ENCODE measurements at regions not wholly inside any gene's neighbourhood (a gene's known extent, or its start where the extent isn't known, plus 50 kb on each side); places are given as distances from the start of the nearest gene placed in this dataset.

DNA sequence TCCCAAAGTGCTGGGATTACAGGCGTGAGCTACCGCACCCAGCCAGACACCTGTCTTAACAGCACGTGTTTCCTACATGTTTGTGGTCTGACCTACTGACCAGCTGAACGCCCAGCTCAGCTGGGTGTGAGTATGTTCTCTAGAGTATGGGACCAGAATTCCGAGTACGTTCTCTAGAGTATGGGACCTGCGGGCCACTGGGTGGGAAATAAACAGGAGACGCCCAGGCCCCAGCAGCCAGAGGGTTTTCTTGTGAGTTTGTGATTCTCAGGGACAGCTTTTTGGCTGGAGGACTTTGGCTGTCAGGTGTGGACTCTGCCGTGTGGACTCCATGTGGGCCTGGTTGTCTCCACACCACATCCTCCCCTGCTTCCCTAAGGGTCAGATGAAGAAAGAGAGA, 87.3 kb downstream of the CHRD start:
- DNase-seq (no peak), ATAC-seq (no peak)
- H3K27me3 ChIP-seq (ENCODE audit: low read depth) = peaks cover 10% of the 10 kb centered on the region
- TF ChIP-seq, protein P1, sequence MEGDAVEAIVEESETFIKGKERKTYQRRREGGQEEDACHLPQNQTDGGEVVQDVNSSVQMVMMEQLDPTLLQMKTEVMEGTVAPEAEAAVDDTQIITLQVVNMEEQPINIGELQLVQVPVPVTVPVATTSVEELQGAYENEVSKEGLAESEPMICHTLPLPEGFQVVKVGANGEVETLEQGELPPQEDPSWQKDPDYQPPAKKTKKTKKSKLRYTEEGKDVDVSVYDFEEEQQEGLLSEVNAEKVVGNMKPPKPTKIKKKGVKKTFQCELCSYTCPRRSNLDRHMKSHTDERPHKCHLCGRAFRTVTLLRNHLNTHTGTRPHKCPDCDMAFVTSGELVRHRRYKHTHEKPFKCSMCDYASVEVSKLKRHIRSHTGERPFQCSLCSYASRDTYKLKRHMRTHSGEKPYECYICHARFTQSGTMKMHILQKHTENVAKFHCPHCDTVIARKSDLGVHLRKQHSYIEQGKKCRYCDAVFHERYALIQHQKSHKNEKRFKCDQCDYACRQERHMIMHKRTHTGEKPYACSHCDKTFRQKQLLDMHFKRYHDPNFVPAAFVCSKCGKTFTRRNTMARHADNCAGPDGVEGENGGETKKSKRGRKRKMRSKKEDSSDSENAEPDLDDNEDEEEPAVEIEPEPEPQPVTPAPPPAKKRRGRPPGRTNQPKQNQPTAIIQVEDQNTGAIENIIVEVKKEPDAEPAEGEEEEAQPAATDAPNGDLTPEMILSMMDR (IDR thresholded peaks at IDR 0.05) = no peak
- no peak overlapping the region for H3K4me3 ChIP-seq
- no peaks in the 10 kb centered on the region for H3K9me3 ChIP-seq
- H3K27ac ChIP-seq = no peak overlapping the region
- peaks cover 5% of the 10 kb centered on the region for H3K4me1 ChIP-seq
- no peaks in the 10 kb centered on the region for H3K36me3 ChIP-seq
- intact Hi-C loops (cut with DNase I) = no loop called here

DNA sequence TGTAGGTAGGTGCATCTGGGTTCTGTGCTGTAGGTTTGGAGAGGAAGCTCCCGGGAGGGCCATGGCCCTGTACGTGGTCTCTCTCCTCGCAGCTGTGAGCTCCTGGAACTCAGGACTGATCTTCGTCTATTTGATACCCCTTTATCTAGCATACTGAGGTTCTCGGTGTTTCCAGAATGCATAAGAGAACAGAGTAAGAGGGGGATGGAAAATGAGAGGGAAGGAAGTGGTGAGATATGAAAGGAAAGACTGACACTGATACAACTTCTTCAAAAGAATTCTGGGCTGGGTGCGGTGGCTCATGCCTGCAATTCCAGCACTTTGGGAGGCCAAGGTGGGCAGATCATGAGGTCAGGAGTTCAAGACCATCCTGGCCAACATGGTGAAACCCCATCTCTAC, 90.7 kb downstream of the CHRD start:
- Histone ChIP-seq H3K27ac (no peak overlapping the region), H3K4me3 (no peak overlapping the region), H3K4me1 (peaks cover 5% of the 10 kb centered on the region), H3K9me3 (no peaks in the 10 kb centered on the region), H3K36me3 (no peaks in the 10 kb centered on the region), H3K27me3 (ENCODE audit: low read depth) (peaks cover 6% of the 10 kb centered on the region)
- TF ChIP-seq, protein P1 (IDR thresholded peaks at IDR 0.05) = no peak
- no peak for DNase-seq
- ATAC-seq = no peak
- intact Hi-C loops (cut with DNase I) = no loop called here

DNA sequence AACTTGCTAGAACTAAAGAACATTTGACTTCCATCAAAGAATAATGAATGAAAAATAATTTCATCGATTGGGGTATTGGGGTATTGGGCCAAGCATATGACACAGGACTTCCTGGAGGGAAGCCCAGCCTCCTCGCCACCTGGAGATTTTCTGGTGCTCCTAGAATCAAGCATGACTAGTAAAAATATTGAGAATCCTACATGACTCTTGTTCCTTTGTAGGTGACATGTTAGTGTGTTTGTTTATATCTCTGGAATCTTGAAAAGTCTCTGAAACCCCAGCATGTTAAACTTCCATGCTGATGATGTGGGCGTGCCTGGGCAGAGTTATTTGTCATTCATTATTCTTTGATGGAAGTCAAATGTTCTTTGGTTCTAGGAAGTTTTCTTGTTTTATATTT, 90.1 kb upstream of the EPHB3 start:
- intact Hi-C loops (cut with DNase I) = no loop called here
- H3K4me1 ChIP-seq = peaks cover 1% of the 10 kb centered on the region

DNA sequence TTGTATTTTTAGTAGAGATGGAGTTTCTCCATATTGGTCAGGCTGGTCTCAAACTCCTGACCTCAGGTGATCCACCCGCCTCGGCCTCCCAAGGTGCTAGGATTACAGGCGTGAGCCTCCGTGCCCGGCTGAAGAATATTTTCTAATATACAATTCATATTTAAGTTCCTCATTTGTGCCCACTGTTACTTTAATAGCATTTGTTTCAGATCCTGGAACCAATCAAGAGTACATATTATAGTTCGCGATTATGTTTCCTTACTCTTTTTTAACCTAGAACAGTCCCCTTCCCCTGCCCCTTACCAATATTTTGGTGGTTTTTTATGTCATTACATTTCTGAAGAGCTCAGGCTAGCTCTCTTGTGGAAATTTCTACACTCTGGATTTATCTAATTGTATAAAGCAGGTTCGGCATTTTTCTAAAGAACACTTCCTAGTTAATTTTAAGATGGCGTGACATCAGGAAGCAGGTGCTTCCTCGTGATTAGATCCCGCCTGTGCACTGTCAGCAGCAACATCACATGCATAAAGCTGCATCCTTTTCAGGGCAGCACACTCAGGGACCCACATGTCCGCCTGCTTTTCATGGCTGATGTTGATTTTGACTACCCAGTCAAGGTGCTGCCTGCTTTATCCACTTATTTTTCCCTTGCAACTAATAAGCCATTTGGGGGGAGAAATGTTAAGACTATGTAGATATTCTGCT, 88.7 kb upstream of the EPHB3 start:
- H3K4me1 ChIP-seq = no peaks in the 10 kb centered on the region
- H3K4me3 ChIP-seq = no peak overlapping the region
- TF ChIP-seq, protein P1 (IDR thresholded peaks at IDR 0.05) = no peak
- peak overlapping the region; percentile 41 for H3K27ac ChIP-seq
- no peaks in the 10 kb centered on the region for H3K36me3 ChIP-seq
- peak in 1 of 2 donors; percentile 58 for ATAC-seq
- peaks cover 6% of the 10 kb centered on the region for H3K27me3 ChIP-seq (ENCODE audit: low read depth)
- no peaks in the 10 kb centered on the region for H3K9me3 ChIP-seq
- intact Hi-C loops (cut with DNase I) = no loop called here
- DNase-seq = no peak

More for the DNA sequence above, 90.1 kb upstream of the EPHB3 start:
- no peak overlapping the region for H3K27ac ChIP-seq
- no peak overlapping the region for H3K4me3 ChIP-seq
- H3K9me3 ChIP-seq = no peaks in the 10 kb centered on the region
- no peak for DNase-seq
- peaks cover 6% of the 10 kb centered on the region for H3K27me3 ChIP-seq (ENCODE audit: low read depth)
- TF ChIP-seq, protein P1 (IDR thresholded peaks at IDR 0.05) = no peak
- ATAC-seq = no peak
- no peaks in the 10 kb centered on the region for H3K36me3 ChIP-seq

DNA sequence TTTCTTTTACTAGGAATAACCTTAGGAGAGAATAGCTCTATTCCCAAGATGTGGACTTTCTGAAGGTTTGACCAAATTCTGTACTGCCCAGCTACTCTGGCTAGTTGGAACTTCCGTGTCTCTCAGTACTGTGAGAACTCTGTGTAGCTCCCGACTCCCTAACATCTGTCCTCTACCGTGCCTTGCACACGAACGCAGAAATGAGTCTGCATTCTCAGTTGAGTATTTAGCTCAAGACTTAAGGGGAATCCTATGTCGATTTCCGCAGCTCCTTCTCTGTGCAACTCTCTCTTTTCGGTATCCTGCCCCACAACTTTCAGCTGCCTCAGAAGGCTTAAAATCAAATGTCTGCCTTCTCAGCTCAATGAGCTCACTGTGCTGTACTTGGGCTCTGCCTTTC, 86.7 kb upstream of the EPHB3 start:
- no peak overlapping the region for H3K4me3 ChIP-seq
- H3K36me3 ChIP-seq = no peaks in the 10 kb centered on the region
- intact Hi-C loops (cut with DNase I) = no loop called here
- TF ChIP-seq, protein P1 (IDR thresholded peaks at IDR 0.05) = no peak
- DNase-seq (no peak), ATAC-seq (no peak)
- H3K9me3 ChIP-seq = no peaks in the 10 kb centered on the region
- H3K27ac ChIP-seq = no peak overlapping the region
- H3K4me1 ChIP-seq = no peaks in the 10 kb centered on the region
- H3K27me3 ChIP-seq (ENCODE audit: low read depth) = peaks cover 3% of the 10 kb centered on the region

All from lower lobe of right lung (tissue), 2 donors.